ENCODE measurements at regions not wholly inside any gene's neighbourhood (a gene's known extent, or its start where the extent isn't known, plus 50 kb on each side); places are given as distances from the start of the nearest gene placed in this dataset.

DNA sequence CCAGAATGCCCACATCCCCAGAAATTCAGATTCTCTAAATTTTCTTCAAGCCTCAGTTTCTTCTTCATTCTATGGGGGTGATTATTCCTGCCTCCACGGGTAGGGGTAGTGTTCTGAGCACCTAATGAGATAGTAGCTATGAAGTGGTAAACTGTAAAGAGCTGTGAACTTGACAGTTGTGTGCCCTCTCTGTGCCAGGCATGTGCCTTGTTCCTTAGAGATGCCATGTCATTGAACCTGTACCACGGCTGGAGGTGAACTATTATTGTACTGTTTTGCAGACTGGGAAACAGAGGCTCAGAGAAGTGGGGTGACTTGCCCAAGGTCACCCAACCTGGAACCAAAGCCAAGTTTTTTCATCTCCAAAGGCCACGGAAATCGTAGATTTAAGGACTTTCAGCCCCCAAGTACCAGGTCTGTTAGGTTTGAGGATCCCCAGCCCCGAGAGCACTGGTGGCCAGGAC is 67.7 kb upstream of the SIRPA start:
- TF ChIP-seq, protein P1, sequence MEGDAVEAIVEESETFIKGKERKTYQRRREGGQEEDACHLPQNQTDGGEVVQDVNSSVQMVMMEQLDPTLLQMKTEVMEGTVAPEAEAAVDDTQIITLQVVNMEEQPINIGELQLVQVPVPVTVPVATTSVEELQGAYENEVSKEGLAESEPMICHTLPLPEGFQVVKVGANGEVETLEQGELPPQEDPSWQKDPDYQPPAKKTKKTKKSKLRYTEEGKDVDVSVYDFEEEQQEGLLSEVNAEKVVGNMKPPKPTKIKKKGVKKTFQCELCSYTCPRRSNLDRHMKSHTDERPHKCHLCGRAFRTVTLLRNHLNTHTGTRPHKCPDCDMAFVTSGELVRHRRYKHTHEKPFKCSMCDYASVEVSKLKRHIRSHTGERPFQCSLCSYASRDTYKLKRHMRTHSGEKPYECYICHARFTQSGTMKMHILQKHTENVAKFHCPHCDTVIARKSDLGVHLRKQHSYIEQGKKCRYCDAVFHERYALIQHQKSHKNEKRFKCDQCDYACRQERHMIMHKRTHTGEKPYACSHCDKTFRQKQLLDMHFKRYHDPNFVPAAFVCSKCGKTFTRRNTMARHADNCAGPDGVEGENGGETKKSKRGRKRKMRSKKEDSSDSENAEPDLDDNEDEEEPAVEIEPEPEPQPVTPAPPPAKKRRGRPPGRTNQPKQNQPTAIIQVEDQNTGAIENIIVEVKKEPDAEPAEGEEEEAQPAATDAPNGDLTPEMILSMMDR (conservative IDR thresholded peaks at IDR 0.05; ENCODE audit: low read depth, low read length): no peak
- no peak for TF ChIP-seq EZH2 (IDR thresholded peaks at IDR 0.05; ENCODE audit: borderline replicate concordance, low read depth, low read length, poor library complexity, severe bottlenecking)
